ENCODE measurements at regions not wholly inside any gene's neighbourhood (a gene's known extent, or its start where the extent isn't known, plus 50 kb on each side); places are given as distances from the start of the nearest gene placed in this dataset.
A peak's percentile ranks its signal among the peaks of the same experiment; 100 is the strongest.

DNA sequence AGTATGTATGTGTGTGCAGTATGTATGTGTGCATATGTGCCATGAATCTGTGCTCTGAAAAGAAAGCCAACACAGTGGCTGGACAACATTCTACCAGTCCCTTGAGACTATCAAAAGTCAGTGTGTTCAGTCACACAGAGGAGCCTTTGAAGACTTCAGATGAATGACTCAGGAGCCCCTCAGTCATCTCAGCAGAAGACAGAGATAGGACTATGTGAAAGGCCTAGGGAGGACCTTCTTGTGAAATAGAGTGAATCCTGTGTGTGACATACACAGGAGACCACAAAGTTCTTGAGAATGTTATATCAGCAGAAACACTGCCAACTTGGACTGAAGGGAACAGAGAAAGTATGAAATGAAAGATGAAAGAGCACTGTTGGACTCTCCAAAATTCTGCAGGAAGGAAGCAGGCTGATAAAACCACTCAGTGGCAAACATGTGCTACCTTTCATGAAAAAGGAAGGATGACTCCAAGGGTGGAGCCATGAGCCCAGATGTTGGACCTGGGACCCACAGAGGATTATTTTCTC lies 108.4 kb downstream of the METRNL start:
- peaks cover 0 to 13% (median 6%) of the 10 kb centered on the region in 7 donors for H3K4me1 Mint-ChIP-seq
- Histone ChIP-seq H3K36me3 (ENCODE audit: control insufficient read depth in 2 of 3, insufficient read depth in 3 of 3, low read length in 3 of 3) (no peaks in the 10 kb centered on the region), H3K4me1 (ENCODE audit: control insufficient read depth in 2 of 2, insufficient read depth in 2 of 2, low read length in 2 of 2) (no peaks in the 10 kb centered on the region), H3K27ac (ENCODE audit: low read depth, low read length) (no peak overlapping the region), H3K9me3 (ENCODE audit: control insufficient read depth in 2 of 3, low read length in 3 of 3) (no peaks in the 10 kb centered on the region), H3K4me3 (ENCODE audit: low read length) (no peak overlapping the region), H3K27me3 (ENCODE audit: control insufficient read depth in 2 of 2, insufficient read depth in 2 of 2, low read length in 2 of 2) (no peaks in the 10 kb centered on the region)
- ChIA-PET CTCF (no interaction called here), POLR2A (no interaction called here)
- DNase-seq = peak in 1 of 9 donors; percentile 1
- H3K36me3 Mint-ChIP-seq = peaks cover 0 to 1% (median 0%) of the 10 kb centered on the region in 5 donors
- H3K4me3 Mint-ChIP-seq = no peak overlapping the region
- ATAC-seq = peak; percentile 31
- H3K27ac Mint-ChIP-seq = no peak overlapping the region
- H3K9me3 Mint-ChIP-seq = peaks cover 0 to 10% (median 2%) of the 10 kb centered on the region in 11 donors
- peaks cover 0 to 4% (median 0%) of the 10 kb centered on the region in 5 donors for H3K27me3 Mint-ChIP-seq
- intact Hi-C loops (cut with micrococcal nuclease) = no loop called here

DNA sequence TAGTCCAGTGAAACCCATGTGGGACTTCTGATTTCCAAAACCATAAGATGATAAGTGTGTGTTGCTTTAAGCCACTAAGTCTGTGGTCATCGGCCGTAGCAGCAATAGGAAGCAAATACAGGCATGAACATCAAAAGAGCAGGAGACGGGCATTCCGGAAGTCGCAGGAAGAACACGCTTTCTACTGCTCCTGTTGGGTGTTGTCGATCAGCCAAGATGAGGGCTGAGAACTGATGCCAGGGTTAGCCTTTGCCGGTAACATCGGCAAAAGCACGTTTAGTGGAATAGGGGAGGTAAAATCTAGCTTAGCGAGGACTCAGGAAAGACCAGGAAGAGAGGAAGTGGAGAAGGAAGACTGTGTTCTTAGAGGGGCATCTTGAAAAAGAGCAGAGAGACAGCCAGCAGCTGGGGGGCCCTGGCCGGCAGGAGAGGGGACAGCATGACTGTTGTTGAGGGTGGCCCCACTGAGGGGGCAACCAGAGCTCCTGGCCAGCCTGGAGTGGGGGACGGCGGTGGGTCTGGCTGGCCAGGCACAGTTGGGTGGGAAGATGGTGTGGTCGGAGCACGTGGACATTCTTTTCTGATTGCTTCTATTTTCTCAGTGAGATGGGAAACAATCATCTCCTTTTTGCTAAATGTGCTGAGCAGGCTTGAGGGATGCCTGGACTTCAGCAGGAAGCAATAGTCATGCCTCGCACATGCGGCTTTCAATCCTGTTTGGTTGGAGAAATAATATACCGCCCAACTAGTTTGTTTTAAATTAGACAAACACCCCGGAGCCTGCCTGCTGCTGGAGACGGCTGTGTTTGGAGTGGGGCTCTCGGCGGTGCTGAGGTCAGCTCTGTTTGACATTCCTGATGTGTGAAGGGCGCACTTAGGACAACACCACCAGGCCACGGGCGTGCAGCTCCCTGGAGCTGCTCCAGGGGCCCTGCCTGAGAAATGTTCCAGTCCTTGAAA lies 109.9 kb downstream of the METRNL start:
- DNase-seq (peak in 2 of 9 donors; percentile 1 to 15), ATAC-seq (no peak)
- Histone ChIP-seq H3K4me3 (ENCODE audit: low read length) (no peak overlapping the region), H3K27me3 (ENCODE audit: control insufficient read depth in 2 of 2, insufficient read depth in 2 of 2, low read length in 2 of 2) (no peaks in the 10 kb centered on the region), H3K9me3 (ENCODE audit: control insufficient read depth in 2 of 3, low read length in 3 of 3) (no peaks in the 10 kb centered on the region), H3K36me3 (ENCODE audit: control insufficient read depth in 2 of 3, insufficient read depth in 3 of 3, low read length in 3 of 3) (no peaks in the 10 kb centered on the region), H3K4me1 (ENCODE audit: control insufficient read depth in 2 of 2, insufficient read depth in 2 of 2, low read length in 2 of 2) (peaks cover 7 to 9% of the 10 kb centered on the region in 2 donors), H3K27ac (ENCODE audit: low read depth, low read length) (no peak overlapping the region)
- peak overlapping the region in 1 of 9 donors; percentile 53 for H3K27ac Mint-ChIP-seq
- H3K4me3 Mint-ChIP-seq = no peak overlapping the region
- intact Hi-C loops (cut with micrococcal nuclease) = no loop called here
- ChIA-PET CTCF (no interaction called here), POLR2A (no interaction called here)
- peaks cover 0 to 1% (median 0%) of the 10 kb centered on the region in 5 donors for H3K36me3 Mint-ChIP-seq
- H3K27me3 Mint-ChIP-seq = peaks cover 0 to 4% (median 0%) of the 10 kb centered on the region in 5 donors
- H3K4me1 Mint-ChIP-seq = peaks cover 6 to 19% (median 11%) of the 10 kb centered on the region in 7 donors
- H3K9me3 Mint-ChIP-seq = peaks cover 0 to 10% (median 2%) of the 10 kb centered on the region in 11 donors

- Mint-ChIP-seq H3K27me3 (no peaks in the 10 kb centered on the region), H3K4me3 (no peak overlapping the region), H3K36me3 (peaks cover 0 to 1% (median 0%) of the 10 kb centered on the region in 5 donors), H3K4me1 (peaks cover 6 to 19% (median 11%) of the 10 kb centered on the region in 7 donors), H3K27ac (no peak overlapping the region), H3K9me3 (peaks cover 0 to 10% (median 2%) of the 10 kb centered on the region in 11 donors)
- Histone ChIP-seq H3K4me3 (ENCODE audit: low read length) (no peak overlapping the region), H3K36me3 (ENCODE audit: control insufficient read depth in 2 of 3, insufficient read depth in 3 of 3, low read length in 3 of 3) (no peaks in the 10 kb centered on the region), H3K9me3 (ENCODE audit: control insufficient read depth in 2 of 3, low read length in 3 of 3) (no peaks in the 10 kb centered on the region), H3K27ac (ENCODE audit: low read depth, low read length) (no peak overlapping the region), H3K4me1 (ENCODE audit: control insufficient read depth in 2 of 2, insufficient read depth in 2 of 2, low read length in 2 of 2) (peaks cover 7 to 10% of the 10 kb centered on the region in 2 donors), H3K27me3 (ENCODE audit: control insufficient read depth in 2 of 2, insufficient read depth in 2 of 2, low read length in 2 of 2) (no peaks in the 10 kb centered on the region)
- ChIA-PET CTCF (no interaction called here), POLR2A (no interaction called here)
- intact Hi-C loops (cut with micrococcal nuclease) = no loop called here
- DNase-seq = peak in 1 of 9 donors; percentile 2
- no peak for ATAC-seq
These were observed 110.6 kb downstream of the METRNL start for GRCh38 chr17:83190004-83190385.

GRCh38 chr17:83190601-83191387 lies 111.4 kb downstream of the METRNL start:
- Histone ChIP-seq H3K36me3 (ENCODE audit: control insufficient read depth in 2 of 3, insufficient read depth in 3 of 3, low read length in 3 of 3) (no peaks in the 10 kb centered on the region), H3K27ac (ENCODE audit: low read depth, low read length) (no peak overlapping the region), H3K4me1 (ENCODE audit: control insufficient read depth in 2 of 2, insufficient read depth in 2 of 2, low read length in 2 of 2) (peaks cover 7 to 10% of the 10 kb centered on the region in 2 donors), H3K9me3 (ENCODE audit: control insufficient read depth in 2 of 3, low read length in 3 of 3) (no peaks in the 10 kb centered on the region), H3K4me3 (ENCODE audit: low read length) (no peak overlapping the region), H3K27me3 (ENCODE audit: control insufficient read depth in 2 of 2, insufficient read depth in 2 of 2, low read length in 2 of 2) (no peaks in the 10 kb centered on the region)
- Mint-ChIP-seq H3K27ac (peak overlapping the region in 1 of 9 donors; percentile 62), H3K9me3 (peaks cover 0 to 10% (median 2%) of the 10 kb centered on the region in 11 donors), H3K4me3 (no peak overlapping the region), H3K36me3 (peaks cover 0 to 1% (median 0%) of the 10 kb centered on the region in 5 donors), H3K4me1 (peaks cover 6 to 19% (median 11%) of the 10 kb centered on the region in 7 donors), H3K27me3 (no peaks in the 10 kb centered on the region)
- peak in 2 of 9 donors; percentile 2 to 4 for DNase-seq
- ATAC-seq = no peak
- intact Hi-C loops (cut with micrococcal nuclease) = no loop called here
- POLR2A ChIA-PET = no interaction called here
- CTCF ChIA-PET = no interaction called here

DNA sequence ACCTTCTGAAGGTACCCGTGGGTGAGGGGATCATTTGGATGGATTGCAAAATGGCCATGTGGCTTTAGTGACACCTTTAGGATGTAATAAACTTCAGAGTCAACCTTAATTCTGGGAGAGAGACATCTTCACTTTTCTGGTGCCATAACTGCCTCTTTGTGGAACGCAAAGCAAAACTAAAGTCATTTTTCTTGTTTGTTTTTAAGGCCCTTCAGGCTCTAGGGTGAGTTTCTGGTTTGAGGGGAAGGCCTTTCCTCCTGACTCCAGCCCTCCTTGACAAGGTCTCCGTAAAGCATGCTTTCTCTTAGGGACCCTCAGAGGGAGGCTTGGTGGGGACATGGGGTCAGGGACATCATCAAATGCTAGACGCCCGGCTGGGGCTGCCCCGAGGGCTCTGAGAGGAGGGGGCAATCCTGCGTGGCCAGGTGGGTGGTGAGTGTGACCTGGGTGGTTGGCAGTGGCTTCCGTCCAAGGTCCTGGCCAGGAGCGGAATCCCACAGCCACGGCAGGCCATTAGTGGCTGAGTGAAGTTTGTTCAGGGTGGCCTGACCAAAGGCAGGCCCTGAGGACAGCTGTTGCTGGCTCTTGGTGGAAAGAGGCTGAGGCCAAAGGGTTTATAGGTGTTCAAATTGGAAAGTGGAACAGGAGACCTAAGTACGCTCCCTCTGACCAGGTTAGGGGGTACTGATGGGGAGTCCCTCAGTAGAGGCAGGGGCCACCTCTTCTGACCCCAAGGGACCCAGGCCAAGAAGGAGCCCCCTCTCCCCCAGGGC lies 112.2 kb downstream of the METRNL start:
- Histone ChIP-seq H3K4me1 (ENCODE audit: control insufficient read depth in 2 of 2, insufficient read depth in 2 of 2, low read length in 2 of 2) (peaks cover 7 to 10% of the 10 kb centered on the region in 2 donors), H3K36me3 (ENCODE audit: control insufficient read depth in 2 of 3, insufficient read depth in 3 of 3, low read length in 3 of 3) (no peaks in the 10 kb centered on the region), H3K4me3 (ENCODE audit: low read length) (no peak overlapping the region), H3K27ac (ENCODE audit: low read depth, low read length) (no peak overlapping the region), H3K27me3 (ENCODE audit: control insufficient read depth in 2 of 2, insufficient read depth in 2 of 2, low read length in 2 of 2) (no peaks in the 10 kb centered on the region), H3K9me3 (ENCODE audit: control insufficient read depth in 2 of 3, low read length in 3 of 3) (no peaks in the 10 kb centered on the region)
- intact Hi-C loops (cut with micrococcal nuclease) = no loop called here
- ChIA-PET POLR2A (no interaction called here), CTCF (no interaction called here)
- DNase-seq = peak in 2 of 9 donors; percentile 3 to 16
- Mint-ChIP-seq H3K9me3 (peaks cover 0 to 10% (median 2%) of the 10 kb centered on the region in 11 donors), H3K4me1 (peaks cover 6 to 19% (median 11%) of the 10 kb centered on the region in 7 donors), H3K27ac (no peak overlapping the region), H3K27me3 (no peaks in the 10 kb centered on the region), H3K36me3 (peaks cover 0 to 1% (median 0%) of the 10 kb centered on the region in 5 donors), H3K4me3 (no peak overlapping the region)
- no peak for ATAC-seq

GRCh38 chr17:83192161-83192788 lies 112.9 kb downstream of the METRNL start:
- ChIA-PET CTCF (no interaction called here), POLR2A (no interaction called here)
- Histone ChIP-seq H3K36me3 (ENCODE audit: control insufficient read depth in 2 of 3, insufficient read depth in 3 of 3, low read length in 3 of 3) (no peaks in the 10 kb centered on the region), H3K9me3 (ENCODE audit: control insufficient read depth in 2 of 3, low read length in 3 of 3) (no peaks in the 10 kb centered on the region), H3K4me3 (ENCODE audit: low read length) (no peak overlapping the region), H3K27me3 (ENCODE audit: control insufficient read depth in 2 of 2, insufficient read depth in 2 of 2, low read length in 2 of 2) (no peaks in the 10 kb centered on the region), H3K27ac (ENCODE audit: low read depth, low read length) (no peak overlapping the region), H3K4me1 (ENCODE audit: control insufficient read depth in 2 of 2, insufficient read depth in 2 of 2, low read length in 2 of 2) (peaks cover 7 to 10% of the 10 kb centered on the region in 2 donors)
- Mint-ChIP-seq H3K27me3 (no peaks in the 10 kb centered on the region), H3K4me1 (peaks cover 6 to 19% (median 11%) of the 10 kb centered on the region in 7 donors), H3K9me3 (peaks cover 0 to 10% (median 2%) of the 10 kb centered on the region in 11 donors), H3K36me3 (peaks cover 0 to 1% (median 0%) of the 10 kb centered on the region in 5 donors), H3K27ac (no peak overlapping the region), H3K4me3 (no peak overlapping the region)
- intact Hi-C loops (cut with micrococcal nuclease) = no loop called here
- ATAC-seq (no peak), DNase-seq (peak in 2 of 9 donors; percentile 4 to 17)
